ENCODE measurements at regions not wholly inside any gene's neighbourhood (a gene's known extent, or its start where the extent isn't known, plus 50 kb on each side); places are given as distances from the start of the nearest gene placed in this dataset.

- TF ChIP-seq ZNF518A (tag by site-specific recombination; conservative IDR thresholded peaks at IDR 0.05; ENCODE audit: low read depth), result no peak
Observed at GRCh38 chr20:61054411-61054810, 197.7 kb upstream of the CDH4 start (continued).

DNA sequence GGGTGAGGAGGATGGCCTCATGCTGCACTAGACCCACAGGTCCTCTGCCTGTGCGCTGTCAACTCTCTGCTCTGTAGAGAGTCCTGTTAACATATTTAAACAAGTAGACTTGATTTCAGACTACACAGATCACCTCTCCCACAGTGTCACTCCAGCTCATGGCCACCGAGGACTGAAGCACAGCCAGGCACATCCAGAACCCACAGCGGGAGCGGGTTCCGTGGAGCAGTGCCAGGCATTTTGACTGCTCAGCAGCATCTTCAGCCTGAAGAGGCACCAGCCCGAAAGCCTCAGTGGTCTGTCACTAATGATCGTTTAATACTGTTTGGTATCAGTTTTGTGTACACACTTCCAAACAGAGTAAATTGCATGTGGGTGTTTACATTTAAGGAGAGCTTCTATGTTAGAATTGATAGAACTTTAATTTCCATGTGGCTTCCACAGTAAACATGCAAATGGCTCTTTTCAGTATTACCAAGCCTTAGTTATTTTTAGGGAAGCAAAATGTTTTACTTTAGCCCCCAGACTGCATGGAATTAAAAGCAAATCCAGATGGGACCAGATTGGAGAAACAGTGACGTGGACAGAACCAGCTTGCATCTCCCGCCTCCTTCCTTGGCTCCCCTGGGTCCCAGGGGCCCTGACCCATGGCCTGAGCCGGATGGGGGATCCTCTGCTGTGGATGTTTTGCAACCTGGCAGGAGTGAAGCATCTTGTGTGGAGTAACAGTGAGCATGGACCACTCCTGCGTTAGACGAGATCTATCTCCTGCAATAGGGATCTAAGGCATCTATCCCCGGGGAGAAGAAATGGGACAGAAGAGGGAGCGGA, 196.7 kb upstream of the CDH4 start:
- ChIA-PET CTCF (interaction anchor here (0.7 kb wide), 1 partner anchor 62 kb away, joined by 3 read pairs; no protein-coding TSS in a partner anchor), POLR2A (no interaction called here)
- TF ChIP-seq ZNF211 (tag by site-specific recombination; IDR thresholded peaks at IDR 0.05; ENCODE audit: low read depth) (no peak), ZNF311 (tag by site-specific recombination; IDR thresholded peaks at IDR 0.05; ENCODE audit: borderline replicate concordance) (no peak), MEIS1 (CRISPR knock-in tag; IDR thresholded peaks at IDR 0.05; ENCODE audit: borderline replicate concordance) (no peak), ZNF362 (tag by site-specific recombination; IDR thresholded peaks at IDR 0.05) (no peak), BCL11A (tag by site-specific recombination; IDR thresholded peaks at IDR 0.05; ENCODE audit: low read depth) (no peak), GLI2 (tag by site-specific recombination; IDR thresholded peaks at IDR 0.05; ENCODE audit: borderline replicate concordance, low read depth) (no peak), ZNF426 (tag by site-specific recombination; IDR thresholded peaks at IDR 0.05) (no peak), ZNF76 (tag by site-specific recombination; IDR thresholded peaks at IDR 0.05; ENCODE audit: borderline replicate concordance, low read depth) (no peak), ZNF133 (tag by site-specific recombination; IDR thresholded peaks at IDR 0.05) (no peak), ZNF792 (tag by site-specific recombination; IDR thresholded peaks at IDR 0.05) (no peak), IKZF3 (tag by site-specific recombination; IDR thresholded peaks at IDR 0.05) (no peak), ZNF596 (tag by site-specific recombination; IDR thresholded peaks at IDR 0.05) (no peak)
- TF ChIP-seq, protein P1, sequence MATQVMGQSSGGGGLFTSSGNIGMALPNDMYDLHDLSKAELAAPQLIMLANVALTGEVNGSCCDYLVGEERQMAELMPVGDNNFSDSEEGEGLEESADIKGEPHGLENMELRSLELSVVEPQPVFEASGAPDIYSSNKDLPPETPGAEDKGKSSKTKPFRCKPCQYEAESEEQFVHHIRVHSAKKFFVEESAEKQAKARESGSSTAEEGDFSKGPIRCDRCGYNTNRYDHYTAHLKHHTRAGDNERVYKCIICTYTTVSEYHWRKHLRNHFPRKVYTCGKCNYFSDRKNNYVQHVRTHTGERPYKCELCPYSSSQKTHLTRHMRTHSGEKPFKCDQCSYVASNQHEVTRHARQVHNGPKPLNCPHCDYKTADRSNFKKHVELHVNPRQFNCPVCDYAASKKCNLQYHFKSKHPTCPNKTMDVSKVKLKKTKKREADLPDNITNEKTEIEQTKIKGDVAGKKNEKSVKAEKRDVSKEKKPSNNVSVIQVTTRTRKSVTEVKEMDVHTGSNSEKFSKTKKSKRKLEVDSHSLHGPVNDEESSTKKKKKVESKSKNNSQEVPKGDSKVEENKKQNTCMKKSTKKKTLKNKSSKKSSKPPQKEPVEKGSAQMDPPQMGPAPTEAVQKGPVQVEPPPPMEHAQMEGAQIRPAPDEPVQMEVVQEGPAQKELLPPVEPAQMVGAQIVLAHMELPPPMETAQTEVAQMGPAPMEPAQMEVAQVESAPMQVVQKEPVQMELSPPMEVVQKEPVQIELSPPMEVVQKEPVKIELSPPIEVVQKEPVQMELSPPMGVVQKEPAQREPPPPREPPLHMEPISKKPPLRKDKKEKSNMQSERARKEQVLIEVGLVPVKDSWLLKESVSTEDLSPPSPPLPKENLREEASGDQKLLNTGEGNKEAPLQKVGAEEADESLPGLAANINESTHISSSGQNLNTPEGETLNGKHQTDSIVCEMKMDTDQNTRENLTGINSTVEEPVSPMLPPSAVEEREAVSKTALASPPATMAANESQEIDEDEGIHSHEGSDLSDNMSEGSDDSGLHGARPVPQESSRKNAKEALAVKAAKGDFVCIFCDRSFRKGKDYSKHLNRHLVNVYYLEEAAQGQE (tag by site-specific recombination; IDR thresholded peaks at IDR 0.05), result no peak
- Histone ChIP-seq H3K4me1 (ENCODE audit: control insufficient read depth, insufficient read depth, low read length) (no peaks in the 10 kb centered on the region), H3K36me3 (ENCODE audit: control insufficient read depth in 2 of 2, insufficient read depth in 1 of 2, low read length in 2 of 2) (no peaks in the 10 kb centered on the region), H3K4me3 (ENCODE audit: low read depth, low read length) (no peak overlapping the region), H3K9me3 (ENCODE audit: control insufficient read depth, insufficient read depth, low read depth, low read length) (no peaks in the 10 kb centered on the region), H3K27ac (ENCODE audit: extremely low read depth, low read depth, low read length) (no peak overlapping the region)

All from HEK293 (cell line).